H1 (cell line): ENCODE measurements at regions not wholly inside any gene's neighbourhood (a gene's known extent, or its start where the extent isn't known, plus 50 kb on each side); places are given as distances from the start of the nearest gene placed in this dataset.

Experiments
- CTCF ChIP-seq, 3 experiments: IDR thresholded peaks; 1 replicate in 2 of 3; 2 replicates in 1 of 3; pipeline versions ENCODE4 v1.5.1 to v1.6.1; 2011; ENCODE audit warnings: low read length in 3 of 3, mild to moderate bottlenecking in 3 of 3, inconsistent platforms in 2 of 3, low read depth in 1 of 3, moderate library complexity in 1 of 3; ENCODE audit not compliant: insufficient read depth in 1 of 3; ENCODE audit errors: control extremely low read depth in 1 of 3
- EGR1 ChIP-seq: IDR thresholded peaks from 2 replicates; pipeline ENCODE4 v1.6.1; 2011; ENCODE audit warnings: low read depth, low read length, borderline replicate concordance
- JUN ChIP-seq: IDR thresholded peaks from 2 replicates; pipeline ENCODE4 v1.6.1; 2011; ENCODE audit warnings: low read depth, mild to moderate bottlenecking, improper control_type of control experiment, low read length
- JUND ChIP-seq: IDR thresholded peaks from 2 replicates; pipeline ENCODE4 v1.6.1; 2011; ENCODE audit warnings: mild to moderate bottlenecking, improper control_type of control experiment, low read length
- POLR2A ChIP-seq, 2 experiments: IDR thresholded peaks; 1 replicate in 1 of 2; 2 replicates in 1 of 2; pipeline ENCODE4 v1.6.1; 2011; ENCODE audit warnings: low read depth in 2 of 2, low read length in 2 of 2, mild to moderate bottlenecking in 2 of 2; ENCODE audit errors: control extremely low read depth in 1 of 2
- RXRA ChIP-seq: IDR thresholded peaks from 2 replicates; pipeline ENCODE4 v1.6.1; 2011; ENCODE audit warnings: low read depth, mild to moderate bottlenecking, low read length, moderate library complexity; ENCODE audit not compliant: insufficient read depth
- SP1 ChIP-seq: IDR thresholded peaks from 2 replicates; pipeline ENCODE4 v1.6.1; 2011; ENCODE audit warnings: low read depth, low read length
- SRF ChIP-seq: IDR thresholded peaks from 2 replicates; pipeline ENCODE4 v1.6.1; 2011; ENCODE audit warnings: mild to moderate bottlenecking, low read depth, low read length, moderate library complexity
- TCF12 ChIP-seq: IDR thresholded peaks from 2 replicates; pipeline ENCODE4 v1.6.1; 2011; ENCODE audit warnings: low read depth, mild to moderate bottlenecking, low read length
- TEAD4 ChIP-seq: IDR thresholded peaks from 2 replicates; pipeline ENCODE4 v1.6.1; 2012; ENCODE audit warnings: low read depth, low read length, inconsistent platforms, mixed read lengths
- YY1 ChIP-seq: IDR thresholded peaks from 2 replicates; pipeline ENCODE4 v1.6.1; 2011; ENCODE audit warnings: low read depth, mild to moderate bottlenecking, low read length
- TF ChIP-seq, protein P1 (sequence below): IDR thresholded peaks from 2 replicates; pipeline ENCODE4 v1.6.1; 2012; ENCODE audit warnings: inconsistent platforms

- TF ChIP-seq JUND (no peak), JUN (no peak), EGR1 (no peak), CTCF (IDR thresholded peaks at IDR 0.05; ENCODE audit: control extremely low read depth in 1 of 3, insufficient read depth in 1 of 3, low read depth in 1 of 3, low read length in 3 of 3) (no peak), POLR2A (IDR thresholded peaks at IDR 0.05; ENCODE audit: control extremely low read depth in 1 of 2, low read depth in 2 of 2, low read length in 2 of 2) (no peak), TEAD4 (no peak), YY1 (no peak), SP1 (no peak), RXRA (no peak), SRF (no peak), TCF12 (no peak)
- TF ChIP-seq, protein P1, sequence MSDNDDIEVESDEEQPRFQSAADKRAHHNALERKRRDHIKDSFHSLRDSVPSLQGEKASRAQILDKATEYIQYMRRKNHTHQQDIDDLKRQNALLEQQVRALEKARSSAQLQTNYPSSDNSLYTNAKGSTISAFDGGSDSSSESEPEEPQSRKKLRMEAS, result no peak
Observed at GRCh38 chr3:65200310-65200970, 512.6 kb upstream of the ADAMTS9 start.
